Muscle of back (tissue), 3 donors: ENCODE measurements at regions not wholly inside any gene's neighbourhood (a gene's known extent, or its start where the extent isn't known, plus 50 kb on each side); places are given as distances from the start of the nearest gene placed in this dataset.
A peak's percentile ranks its signal among the peaks of the same experiment; 100 is the strongest.
"Not testable (repeated sequence)": the region's sequence is repeated elsewhere in the genome, so short reads cannot be mapped to it uniquely, and the experiment has no call there.

Experiments
- DNase-seq, 3 donors: peaks; one replicate each; pipeline versions ENCODE4 v3.0.0 to v3.0.0-alpha.2; 2013

DNA sequence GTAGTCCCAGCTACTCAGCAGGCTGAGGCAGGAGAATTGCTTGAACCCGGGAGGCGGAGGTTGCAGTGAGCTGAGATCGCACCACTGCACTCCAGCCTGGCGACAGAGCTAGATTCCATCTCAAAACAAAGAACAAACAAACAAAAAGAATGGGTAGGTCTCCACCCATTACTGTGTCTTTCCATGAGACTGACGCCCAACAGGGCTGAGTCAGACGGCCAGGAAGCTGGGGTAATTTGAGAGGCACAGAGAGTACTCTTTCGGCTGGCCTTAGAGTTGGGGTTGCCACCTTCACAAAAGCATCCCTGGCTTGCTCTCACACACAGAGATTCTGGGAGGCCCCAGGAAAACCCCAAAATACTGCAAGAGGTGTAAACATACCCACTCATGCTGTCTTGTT, 72.0 kb upstream of the DHRSX start:
- DNase-seq: no peak

DNA sequence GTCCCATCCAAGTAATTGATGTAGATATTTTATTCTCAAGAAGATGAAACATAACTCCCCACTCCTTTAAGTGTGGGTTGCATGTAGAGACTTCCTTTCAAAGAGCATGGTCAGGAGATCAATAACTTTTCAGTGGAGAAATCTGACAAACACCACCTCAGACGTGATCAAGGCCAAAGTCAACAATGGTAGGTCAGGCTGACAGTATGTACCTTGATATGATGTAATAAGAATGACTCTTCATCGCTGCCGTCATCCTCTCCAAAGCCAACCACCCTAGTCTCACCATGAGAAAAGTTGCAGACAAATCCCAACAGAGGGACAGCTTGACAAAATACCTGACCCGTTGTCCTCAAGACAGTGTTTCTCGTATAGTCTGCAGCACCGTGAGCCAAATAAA, 67.3 kb upstream of the DHRSX start:
- no peak for DNase-seq

DNA sequence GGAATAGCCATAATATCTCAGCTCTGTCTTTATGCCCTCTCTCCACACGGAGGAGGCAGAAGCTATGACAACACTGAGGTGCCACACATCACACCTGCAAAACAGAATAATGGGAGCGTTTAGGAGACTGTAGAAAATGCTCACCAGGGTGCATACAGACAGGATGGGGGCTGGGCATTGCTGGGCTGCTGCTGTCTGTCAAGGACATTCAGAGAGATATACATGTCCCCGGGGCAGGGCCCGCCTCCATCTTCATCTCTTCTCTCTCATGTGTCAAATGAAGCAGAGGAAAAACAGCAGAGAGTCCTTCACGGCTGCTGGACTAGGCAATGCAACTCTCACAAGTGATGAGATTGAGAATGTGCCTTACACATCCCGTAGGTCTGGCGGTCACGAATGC, 65.3 kb upstream of the DHRSX start:
- DNase-seq: no peak

DNA sequence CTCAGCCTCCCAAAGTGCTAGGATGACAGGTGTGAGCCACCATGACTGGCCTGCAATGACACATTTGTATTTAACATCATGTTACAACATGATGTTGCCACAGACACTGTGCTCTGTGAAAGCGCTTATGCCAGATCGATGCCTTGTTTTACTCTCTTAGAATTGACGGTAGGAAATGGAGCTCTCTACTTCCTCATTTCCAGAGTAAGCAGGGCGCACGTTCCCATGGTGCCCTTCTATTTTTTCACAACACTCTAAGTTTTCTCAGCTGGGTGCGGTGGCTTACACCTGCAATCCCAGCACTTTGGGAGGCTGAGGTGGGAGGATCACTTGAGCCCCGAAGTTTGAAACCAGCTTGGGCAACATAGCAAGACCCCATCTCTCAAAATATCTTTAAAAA, 60.7 kb upstream of the DHRSX start:
- DNase-seq: no peak

DNA sequence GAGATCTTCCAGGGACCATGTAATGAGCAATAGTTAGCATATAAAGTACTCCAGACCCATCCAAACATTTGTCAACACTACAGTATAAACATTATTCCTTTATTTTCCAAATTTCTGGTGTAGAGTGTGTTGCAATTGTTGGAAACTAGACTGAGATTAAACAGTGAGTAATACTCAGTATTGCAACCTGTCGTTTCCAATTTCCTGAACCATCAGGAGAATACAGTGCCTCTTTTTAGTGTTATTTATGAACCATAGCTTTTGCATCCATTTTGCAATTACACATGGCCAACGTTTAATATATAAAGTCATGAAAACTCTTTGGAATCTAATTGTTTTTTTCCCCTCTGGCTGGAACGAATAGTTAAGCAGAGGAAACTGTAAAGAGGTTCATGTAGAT, 58.3 kb upstream of the DHRSX start:
- DNase-seq: peak; percentile 34 to 78 (median 56)

DNA sequence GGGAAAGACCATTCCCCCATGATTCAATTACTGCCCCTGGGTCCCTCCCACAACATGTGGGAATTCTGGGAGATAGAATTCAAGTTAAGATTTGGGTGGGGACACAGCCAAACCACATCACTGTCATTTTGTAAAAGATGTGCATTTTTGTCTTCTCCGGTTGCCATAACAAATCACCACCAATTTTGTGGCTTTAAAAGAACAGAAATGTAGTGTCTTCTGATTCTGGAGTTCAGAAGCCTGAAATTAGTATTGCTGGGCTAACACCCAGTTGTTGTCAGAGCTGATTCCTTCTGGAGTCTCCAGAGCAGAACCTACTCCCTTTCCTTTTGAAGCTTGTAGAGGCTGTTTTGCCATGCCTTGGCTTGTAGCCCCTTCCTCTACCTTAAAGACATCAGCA, 54.1 kb upstream of the DHRSX start:
- no peak for DNase-seq

DNA sequence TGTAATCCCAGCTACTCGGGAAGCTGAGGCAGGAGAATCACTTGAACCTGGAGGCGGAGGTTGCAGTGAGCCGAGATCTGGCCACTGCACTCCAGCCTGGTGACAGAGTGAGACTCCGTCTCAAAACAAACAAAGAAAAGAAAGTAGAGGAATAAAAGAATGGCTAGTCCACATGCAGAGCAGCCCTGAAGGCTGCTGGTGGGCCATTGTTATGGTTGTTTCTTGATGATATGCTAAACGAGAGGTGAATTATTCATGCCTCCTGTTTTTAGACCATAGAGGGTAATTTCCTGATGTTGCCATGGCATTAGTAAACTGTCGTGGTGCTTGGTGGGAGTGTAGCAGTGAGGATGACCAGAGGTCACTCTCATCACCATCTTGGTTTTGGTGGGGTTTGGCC, 53.3 kb upstream of the DHRSX start:
- not testable (repeated sequence) for DNase-seq

DNA sequence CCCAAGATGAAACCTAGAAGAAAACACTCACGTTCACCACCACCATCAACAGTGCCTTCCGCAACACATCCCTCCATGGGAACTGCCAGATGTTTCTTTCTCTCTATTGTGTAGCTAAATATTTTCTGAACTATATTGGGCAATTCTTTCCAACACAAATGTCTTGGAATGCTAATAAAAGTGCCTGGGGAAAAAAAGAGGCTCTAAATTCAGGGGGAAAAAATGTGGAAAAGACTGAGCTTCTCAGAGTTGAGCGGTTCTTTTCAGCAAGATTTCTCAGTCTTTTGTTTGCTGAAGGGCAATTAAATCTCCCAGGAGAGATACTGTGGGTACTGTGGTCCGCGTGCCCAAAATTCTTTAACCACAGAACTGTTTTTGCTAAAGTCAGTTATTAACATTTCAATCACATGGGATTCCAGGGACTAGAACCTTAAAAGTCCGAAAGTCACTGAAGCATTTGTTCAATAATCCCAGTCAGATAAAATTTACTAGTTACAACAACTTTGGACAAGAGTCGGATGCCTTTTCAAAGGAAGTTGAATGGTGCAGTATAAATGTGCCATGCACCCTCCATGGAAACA, 51.9 kb upstream of the DHRSX start:
- DNase-seq: peak; percentile 51 to 83 (median 75)

DNA sequence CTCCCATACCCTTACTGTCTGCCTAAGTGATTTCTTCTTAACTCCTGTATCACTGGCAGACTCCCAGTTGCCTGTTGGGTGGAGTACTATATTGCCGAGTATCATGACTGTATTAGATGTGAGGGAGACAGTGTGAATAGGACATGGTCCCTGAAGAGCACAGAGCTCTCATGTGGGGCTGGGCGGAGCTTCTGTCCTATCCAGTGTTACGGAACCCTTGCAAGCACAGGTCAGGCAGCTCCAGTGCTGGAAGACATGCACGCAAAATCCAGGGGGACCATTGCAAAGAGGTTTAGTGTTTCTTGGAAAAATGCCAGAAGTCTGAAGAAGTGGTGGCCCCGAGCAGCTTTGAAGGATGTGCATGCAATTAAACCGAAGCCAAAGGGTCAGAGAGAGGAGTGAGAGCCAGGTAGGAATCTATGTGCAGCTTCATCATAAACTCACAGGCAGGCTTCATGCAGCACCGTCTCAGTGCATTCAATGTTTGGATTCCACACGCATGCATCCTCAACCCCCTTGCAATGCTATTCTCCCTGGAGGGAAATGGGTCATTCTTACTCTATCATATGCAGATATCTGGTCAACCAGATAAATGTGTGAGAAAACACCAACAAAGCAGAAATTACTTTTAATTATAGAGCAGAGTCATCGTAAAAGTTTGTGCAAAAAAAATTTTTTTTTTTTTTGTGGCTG, 49.7 kb upstream of the DHRSX start:
- DNase-seq: peak in 1 of 3 donors; percentile 38
